ENCODE measurements at regions not wholly inside any gene's neighbourhood (a gene's known extent, or its start where the extent isn't known, plus 50 kb on each side); places are given as distances from the start of the nearest gene placed in this dataset.

GRCh38 chr4:3660928-3661515 lies 105.2 kb upstream of the ADRA2C start:
- DNase-seq: no peak
- intact Hi-C loops (cut with DNase I; ENCODE audit: low total_unique reads): no loop called here
- Histone ChIP-seq H3K27ac (no peak overlapping the region), H3K36me3 (no peaks in the 10 kb centered on the region), H3K4me3 (no peak overlapping the region), H3K4me1 (no peaks in the 10 kb centered on the region), H3K9me3 (no peaks in the 10 kb centered on the region), H3K27me3 (peaks cover 0 to 59% (median 32%) of the 10 kb centered on the region in 3 donors)
- WGBS, 5 donors: 77 to 86% (median 81%) methylated on average over 3 to 13 of the region's 13 CpGs
- TF ChIP-seq CTCF (IDR thresholded peaks at IDR 0.05): no peak
- TF ChIP-seq POLR2AphosphoS5 (IDR thresholded peaks at IDR 0.05): no peak
- no peak for TF ChIP-seq EP300 (IDR thresholded peaks at IDR 0.05)
- no peak for TF ChIP-seq POLR2A (IDR thresholded peaks at IDR 0.05)

- intact Hi-C loops (cut with DNase I; ENCODE audit: low total_unique reads): no loop called here
- DNase-seq: peak in 1 of 2 donors; percentile 53
- Histone ChIP-seq H3K27me3 (peaks cover 3 to 66% (median 34%) of the 10 kb centered on the region in 3 donors), H3K36me3 (no peaks in the 10 kb centered on the region), H3K4me3 (no peak overlapping the region), H3K4me1 (no peaks in the 10 kb centered on the region), H3K27ac (no peak overlapping the region), H3K9me3 (no peaks in the 10 kb centered on the region)
- 46 to 68% (median 54%) methylated on average over 13 to 23 of the region's 23 CpGs for WGBS, 5 donors
- TF ChIP-seq EP300 (IDR thresholded peaks at IDR 0.05) (no peak), POLR2A (IDR thresholded peaks at IDR 0.05) (no peak), CTCF (IDR thresholded peaks at IDR 0.05) (no peak), POLR2AphosphoS5 (IDR thresholded peaks at IDR 0.05) (no peak)
Measured at GRCh38 chr4:3660086-3660927, 105.9 kb upstream of the ADRA2C start.

- TF ChIP-seq CTCF (IDR thresholded peaks at IDR 0.05): no peak
- no peak for TF ChIP-seq POLR2AphosphoS5 (IDR thresholded peaks at IDR 0.05)
- TF ChIP-seq EP300 (IDR thresholded peaks at IDR 0.05): no peak
- no peak for TF ChIP-seq POLR2A (IDR thresholded peaks at IDR 0.05)
- 68 to 83% (median 78%) methylated on average over 9 of the region's 9 CpGs for WGBS, 5 donors
- Histone ChIP-seq H3K4me1 (no peaks in the 10 kb centered on the region), H3K4me3 (no peak overlapping the region), H3K9me3 (no peaks in the 10 kb centered on the region), H3K27ac (no peak overlapping the region), H3K27me3 (peaks cover 3 to 78% (median 34%) of the 10 kb centered on the region in 3 donors), H3K36me3 (no peaks in the 10 kb centered on the region)
- intact Hi-C loops (cut with DNase I; ENCODE audit: low total_unique reads): no loop called here
- DNase-seq: no peak
Measured at GRCh38 chr4:3659131-3659530, 107.1 kb upstream of the ADRA2C start.

- intact Hi-C loops (cut with DNase I; ENCODE audit: low total_unique reads): no loop called here
- DNase-seq: peak in 1 of 2 donors; percentile 17
- peaks cover 3 to 84% (median 34%) of the 10 kb centered on the region in 3 donors for H3K27me3 ChIP-seq
Measured at GRCh38 chr4:3658530-3658913, 107.7 kb upstream of the ADRA2C start.

More at GRCh38 chr4:3658530-3658913, 107.7 kb upstream of the ADRA2C start:
- Histone ChIP-seq H3K4me3 (no peak overlapping the region), H3K27ac (peak overlapping the region in 2 of 5 donors; percentile 46 to 59), H3K9me3 (no peaks in the 10 kb centered on the region), H3K36me3 (no peaks in the 10 kb centered on the region), H3K4me1 (no peaks in the 10 kb centered on the region)
- 51 to 59% (median 52%) methylated on average over 12 of the region's 12 CpGs for WGBS, 5 donors
- TF ChIP-seq POLR2AphosphoS5 (IDR thresholded peaks at IDR 0.05): no peak
- TF ChIP-seq POLR2A (IDR thresholded peaks at IDR 0.05): no peak
- TF ChIP-seq EP300 (IDR thresholded peaks at IDR 0.05): no peak
- no peak for TF ChIP-seq CTCF (IDR thresholded peaks at IDR 0.05)

Measured in stomach (tissue), 8 donors.